Breast epithelium (tissue), 3 donors: ENCODE measurements at regions not wholly inside any gene's neighbourhood (a gene's known extent, or its start where the extent isn't known, plus 50 kb on each side); places are given as distances from the start of the nearest gene placed in this dataset.

Experiments
- POLR2AphosphoS5 ChIP-seq, 3 donors: sonication (generic); formaldehyde crosslinking; IDR thresholded peaks; one replicate each; pipeline ENCODE4 v1.6.1; 2017; ENCODE audit warnings: antibody characterized with exemption in 3 of 3
- TF ChIP-seq, protein P1 (sequence below), 3 donors: fragments of 450-650 bp; IDR thresholded peaks; one replicate each; pipeline ENCODE4 v1.5.1; 2016 to 2017; ENCODE audit warnings: antibody characterized with exemption in 3 of 3, mild to moderate bottlenecking in 3 of 3, moderate library complexity in 3 of 3

DNA sequence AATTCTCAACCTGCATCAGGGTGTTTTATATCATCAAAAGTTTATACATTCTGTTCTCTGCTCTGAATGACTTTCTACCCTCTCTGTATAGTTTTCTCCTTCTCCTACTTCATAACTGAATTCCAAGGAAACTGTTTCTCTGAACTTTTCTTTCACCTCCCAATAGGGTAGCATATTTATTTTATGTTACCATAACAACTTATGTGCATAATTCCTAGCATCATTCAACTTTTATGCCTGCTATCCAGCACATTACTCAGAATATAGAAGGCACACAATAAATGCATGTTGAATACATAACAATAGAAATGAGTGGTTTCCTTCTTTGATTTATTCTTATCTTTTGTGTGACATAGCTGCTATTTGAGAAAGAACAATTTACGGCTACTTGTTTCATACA, 2385.0 kb downstream of the PCDH9 start:
- TF ChIP-seq POLR2AphosphoS5 (IDR thresholded peaks at IDR 0.05) = no peak
- TF ChIP-seq, protein P1, sequence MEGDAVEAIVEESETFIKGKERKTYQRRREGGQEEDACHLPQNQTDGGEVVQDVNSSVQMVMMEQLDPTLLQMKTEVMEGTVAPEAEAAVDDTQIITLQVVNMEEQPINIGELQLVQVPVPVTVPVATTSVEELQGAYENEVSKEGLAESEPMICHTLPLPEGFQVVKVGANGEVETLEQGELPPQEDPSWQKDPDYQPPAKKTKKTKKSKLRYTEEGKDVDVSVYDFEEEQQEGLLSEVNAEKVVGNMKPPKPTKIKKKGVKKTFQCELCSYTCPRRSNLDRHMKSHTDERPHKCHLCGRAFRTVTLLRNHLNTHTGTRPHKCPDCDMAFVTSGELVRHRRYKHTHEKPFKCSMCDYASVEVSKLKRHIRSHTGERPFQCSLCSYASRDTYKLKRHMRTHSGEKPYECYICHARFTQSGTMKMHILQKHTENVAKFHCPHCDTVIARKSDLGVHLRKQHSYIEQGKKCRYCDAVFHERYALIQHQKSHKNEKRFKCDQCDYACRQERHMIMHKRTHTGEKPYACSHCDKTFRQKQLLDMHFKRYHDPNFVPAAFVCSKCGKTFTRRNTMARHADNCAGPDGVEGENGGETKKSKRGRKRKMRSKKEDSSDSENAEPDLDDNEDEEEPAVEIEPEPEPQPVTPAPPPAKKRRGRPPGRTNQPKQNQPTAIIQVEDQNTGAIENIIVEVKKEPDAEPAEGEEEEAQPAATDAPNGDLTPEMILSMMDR (IDR thresholded peaks at IDR 0.05) = no peak
